Activated CD8-positive, alpha-beta memory T cell treated with anti-CD3 and anti-CD28 coated beads for 24 hours (primary cell): ENCODE measurements at regions not wholly inside any gene's neighbourhood (a gene's known extent, or its start where the extent isn't known, plus 50 kb on each side); places are given as distances from the start of the nearest gene placed in this dataset.

ENCODE experiments used
- DNase-seq: peaks from one replicate; pipeline ENCODE4 v3.0.0-alpha.2; 2020

DNA sequence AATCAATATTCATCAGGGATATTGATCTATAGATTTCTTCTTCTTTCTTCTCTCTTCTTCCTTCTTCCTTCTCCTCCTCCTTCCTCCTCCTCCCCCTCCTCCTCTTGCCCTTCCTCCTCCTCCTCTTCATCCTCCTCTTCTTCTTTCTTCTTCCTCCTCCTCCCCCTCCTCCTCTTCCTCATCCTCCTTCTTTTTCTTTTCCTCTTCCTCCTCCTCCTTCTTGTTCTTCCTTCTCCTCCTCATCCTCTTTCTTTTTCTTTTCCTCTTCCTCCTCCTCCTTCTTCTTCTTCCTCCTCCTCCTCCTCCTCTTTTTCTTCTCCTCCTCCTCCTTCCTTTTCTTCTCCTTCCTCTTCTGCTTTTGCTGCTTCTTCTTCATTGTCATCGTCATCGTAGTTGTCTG, 52.4 kb upstream of the SERINC1 start:
- no peak for DNase-seq

DNA sequence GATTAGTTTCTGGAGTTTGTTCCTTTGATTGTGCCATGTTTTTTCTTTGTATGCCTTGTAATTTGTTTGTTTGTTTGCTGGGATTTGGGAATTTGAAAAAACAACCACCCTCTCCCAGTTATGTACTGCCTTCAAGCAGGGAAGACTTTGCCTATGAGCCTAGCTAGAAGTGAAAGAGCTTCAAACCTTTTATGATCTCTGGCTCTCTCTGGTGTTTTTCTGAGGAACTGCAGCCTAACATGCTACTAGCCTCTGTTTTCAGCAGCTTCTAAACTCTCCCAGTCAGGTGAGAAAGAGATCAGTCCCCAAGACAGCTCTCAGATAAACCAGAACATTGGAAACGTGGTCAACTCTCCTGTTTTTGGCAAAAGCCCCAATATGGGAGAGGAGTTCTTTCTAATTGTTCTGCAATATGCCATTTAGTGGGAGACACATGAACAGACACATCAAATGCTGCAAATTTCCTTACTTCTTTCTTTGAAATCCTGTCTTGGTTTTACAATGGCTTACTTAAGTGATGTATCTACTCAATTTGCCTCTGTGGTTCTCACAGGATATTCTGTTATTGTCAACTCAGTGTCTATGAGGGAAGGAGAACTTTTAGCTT, 58.9 kb upstream of the SERINC1 start:
- DNase-seq, result peak; percentile 65

DNA sequence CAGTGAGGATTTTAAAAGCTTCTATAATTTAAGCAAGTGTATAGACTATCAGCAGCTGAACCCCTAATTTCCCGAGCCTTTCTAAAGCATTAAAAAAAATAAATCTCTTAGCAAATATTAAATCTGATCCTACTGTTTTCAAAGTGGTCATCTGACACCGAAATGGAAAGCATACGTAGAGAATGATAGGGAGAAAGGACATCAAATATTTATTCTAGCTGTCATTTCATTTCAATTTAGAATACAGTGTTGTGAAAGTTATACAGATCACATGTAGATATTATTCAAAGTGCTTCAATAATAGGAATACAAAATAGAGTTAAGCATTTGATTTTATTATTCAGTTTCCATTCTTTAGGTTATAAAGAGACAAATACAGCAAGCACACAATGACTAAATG, 61.9 kb upstream of the PKIB start:
- no peak for DNase-seq

GRCh38 chr6:122548820-122549219, 61.4 kb upstream of the PKIB start:
- DNase-seq, result no peak

GRCh38 chr6:122553697-122554096, 56.5 kb upstream of the PKIB start:
- DNase-seq, result no peak

DNA sequence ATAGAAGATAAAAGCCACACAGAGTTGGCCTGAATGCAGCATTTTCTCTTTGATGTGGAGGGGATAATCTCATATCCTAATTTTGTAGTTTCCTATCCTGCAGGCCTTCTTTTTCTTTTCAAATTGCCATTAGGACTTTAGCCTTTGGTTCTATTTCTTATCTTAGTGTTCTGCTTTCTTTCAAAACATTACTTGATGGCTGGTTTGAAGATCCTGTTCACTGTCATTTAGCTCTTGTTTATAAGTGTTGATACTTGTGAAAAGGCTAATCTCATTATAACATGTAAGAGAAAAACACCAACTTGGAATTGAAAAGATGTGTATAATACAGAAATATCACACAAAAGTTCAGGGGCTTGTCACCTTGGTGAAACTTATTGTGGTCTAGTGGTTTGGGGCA, 54.6 kb upstream of the PKIB start:
- DNase-seq, result no peak

DNA sequence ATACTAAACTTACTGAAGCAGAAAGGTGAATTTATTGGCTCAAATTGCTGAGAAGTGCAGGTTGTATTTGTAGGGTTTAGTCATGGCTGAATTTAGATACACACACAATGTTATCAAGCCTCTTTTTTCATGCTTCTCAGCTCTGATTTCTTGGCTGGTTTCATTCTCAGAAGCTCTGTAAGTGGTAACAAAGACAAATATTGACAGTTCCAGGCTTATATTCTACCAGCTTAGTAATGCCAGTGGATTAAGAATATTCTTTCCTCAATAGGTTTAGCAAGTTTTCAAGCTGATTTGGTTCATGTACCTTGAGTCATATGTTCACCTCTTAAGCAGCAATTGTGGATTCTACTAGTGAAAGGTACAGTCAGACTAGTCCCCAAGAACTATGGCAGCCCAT, 52.1 kb upstream of the PKIB start:
- DNase-seq, result no peak
